Left lung (tissue), 4 donors: ENCODE measurements at regions not wholly inside any gene's neighbourhood (a gene's known extent, or its start where the extent isn't known, plus 50 kb on each side); places are given as distances from the start of the nearest gene placed in this dataset.

Source experiments
- ATAC-seq: fragments of 200-7000 bp; cut with Tn5 transposase; one replicate; pipeline ENCODE4 v1.9.1; 2020; ENCODE audit warnings: moderate library complexity
- DNase-seq, 4 donors: peaks; one replicate each; pipeline ENCODE4 v3.0.0-alpha.2; 2013 to 2020
- H3K27ac ChIP-seq, 2 donors: fragments of 200-600 bp; sonication (generic) in 1 of 2; one replicate each; pipeline versions ENCODE4 v1.5.0 to v1.8.0; 2020 to 2021
- H3K27me3 ChIP-seq, 2 donors: fragments of 200-600 bp; sonication (generic) in 1 of 2; one replicate each; pipeline versions ENCODE4 v1.5.0 to v1.8.0; 2020 to 2021
- H3K36me3 ChIP-seq, 2 donors: fragments of 200-600 bp; sonication (generic) in 1 of 2; one replicate each; pipeline versions ENCODE4 v1.5.0 to v1.8.0; 2020 to 2021
- H3K4me1 ChIP-seq, 2 donors: fragments of 200-600 bp; one replicate each; pipeline ENCODE4 v1.8.0; 2021
- H3K4me3 ChIP-seq, 2 donors: fragments of 200-600 bp; sonication (generic) in 1 of 2; one replicate each; pipeline versions ENCODE4 v1.5.0 to v1.8.0; 2020 to 2021; ENCODE audit warnings: mild to moderate bottlenecking in 1 of 2
- H3K9me3 ChIP-seq, 2 donors: fragments of 200-600 bp; sonication (generic) in 1 of 2; one replicate each; pipeline versions ENCODE4 v1.5.0 to v1.8.0; 2020 to 2021
- CTCF ChIP-seq, 2 donors: fragments of 200-600 bp; sonication (generic) in 1 of 2; IDR thresholded peaks; one replicate each; pipeline versions ENCODE4 v1.5.0 to v1.8.0; 2021; ENCODE audit warnings: antibody characterized with exemption in 2 of 2
- intact Hi-C, 2 donors: fragments of 100-400 bp; cut with DNase I; formaldehyde crosslinking; loops; one replicate each; pipeline versions ENCODE4 v1.11.2 to v1.14.2; 2022
- donor health status: DM: no; HTN: yes; CAD: no.
- donor health status: DM: no; HTN: no; CAD: no.

- DNase-seq (no peak), ATAC-seq (no peak)
- no peaks in the 10 kb centered on the region for H3K36me3 ChIP-seq
- no peak overlapping the region for H3K4me3 ChIP-seq
- H3K4me1 ChIP-seq = no peaks in the 10 kb centered on the region
- H3K27ac ChIP-seq = no peak overlapping the region
- no peaks in the 10 kb centered on the region for H3K27me3 ChIP-seq
- intact Hi-C loops = no loop called here
- no peak for TF ChIP-seq CTCF (IDR thresholded peaks at IDR 0.05)
- H3K9me3 ChIP-seq = no peaks in the 10 kb centered on the region
These were observed 185.3 kb downstream of the CBLN1 start for GRCh38 chr16:49096176-49096945.

- no peak for TF ChIP-seq CTCF (IDR thresholded peaks at IDR 0.05)
- Histone ChIP-seq H3K4me1 (no peaks in the 10 kb centered on the region), H3K4me3 (no peak overlapping the region), H3K9me3 (no peaks in the 10 kb centered on the region), H3K36me3 (no peaks in the 10 kb centered on the region), H3K27ac (no peak overlapping the region), H3K27me3 (no peaks in the 10 kb centered on the region)
- DNase-seq (no peak), ATAC-seq (no peak)
- intact Hi-C loops = no loop called here
These were observed 186.1 kb downstream of the CBLN1 start for GRCh38 chr16:49095539-49095938.

- ATAC-seq = no peak
These were observed 187.2 kb downstream of the CBLN1 start for GRCh38 chr16:49094471-49094870.

GRCh38 chr16:49093939-49094338 lies 187.7 kb downstream of the CBLN1 start:
- intact Hi-C loops = no loop called here
- H3K9me3 ChIP-seq = peaks cover 0 to 2% of the 10 kb centered on the region in 2 donors
- H3K27ac ChIP-seq = no peak overlapping the region
- H3K36me3 ChIP-seq = no peaks in the 10 kb centered on the region
- TF ChIP-seq CTCF (IDR thresholded peaks at IDR 0.05) = no peak
- no peak for DNase-seq
- H3K4me1 ChIP-seq = no peaks in the 10 kb centered on the region
- no peaks in the 10 kb centered on the region for H3K27me3 ChIP-seq
- no peak overlapping the region for H3K4me3 ChIP-seq
- no peak for ATAC-seq

More at GRCh38 chr16:49094471-49094870, 187.2 kb downstream of the CBLN1 start:
- intact Hi-C loops = no loop called here
- H3K4me1 ChIP-seq = no peaks in the 10 kb centered on the region
- no peak overlapping the region for H3K4me3 ChIP-seq
- H3K27me3 ChIP-seq = no peaks in the 10 kb centered on the region
- peaks cover 0 to 2% of the 10 kb centered on the region in 2 donors for H3K9me3 ChIP-seq
- no peak overlapping the region for H3K27ac ChIP-seq
- no peak for DNase-seq
- no peak for TF ChIP-seq CTCF (IDR thresholded peaks at IDR 0.05)
- H3K36me3 ChIP-seq = no peaks in the 10 kb centered on the region

GRCh38 chr16:49092704-49093103 lies 188.9 kb downstream of the CBLN1 start:
- no peak overlapping the region for H3K4me3 ChIP-seq
- peaks cover 0 to 2% of the 10 kb centered on the region in 2 donors for H3K9me3 ChIP-seq
- DNase-seq (peak in 1 of 4 donors; percentile 15), ATAC-seq (no peak)
- no peaks in the 10 kb centered on the region for H3K4me1 ChIP-seq
- no peak for TF ChIP-seq CTCF (IDR thresholded peaks at IDR 0.05)
- intact Hi-C loops = no loop called here
- no peaks in the 10 kb centered on the region for H3K27me3 ChIP-seq
- H3K36me3 ChIP-seq = no peaks in the 10 kb centered on the region
- no peak overlapping the region for H3K27ac ChIP-seq
